WTC11 (cell line): ENCODE measurements at regions not wholly inside any gene's neighbourhood (a gene's known extent, or its start where the extent isn't known, plus 50 kb on each side); places are given as distances from the start of the nearest gene placed in this dataset.

Experiments used
- ATAC-seq: fragments of 200-7000 bp; cut with Tn5 transposase; 2 replicates; pipeline ENCODE4 v1.10.0; 2021; ENCODE audit warnings: mild to moderate bottlenecking, moderate library complexity
- CTCF ChIA-PET: fragments of 300-600 bp; sonication (Branson Sonifier 250); formaldehyde crosslinking; loops from one replicate; lab custom pipeline; 2021; ENCODE audit warnings: antibody characterized with exemption; lab: Charles Lee
- POLR2A ChIA-PET: fragments of 350-600 bp; sonication (Branson Sonifier 250); formaldehyde crosslinking; loops from one replicate; lab custom pipeline; 2021; ENCODE audit warnings: antibody characterized with exemption; lab: Charles Lee
- DNase-seq: peaks from one replicate; pipeline ENCODE4 v3.0.0; 2021; ENCODE audit warnings: low spot score
- H3K27ac Mint-ChIP-seq: 2 replicates; pipeline ENCODE4 v1.8.0; 2021; ENCODE audit warnings: mixed read lengths
- H3K27me3 Mint-ChIP-seq: 2 replicates; pipeline ENCODE4 v1.8.0; 2021; ENCODE audit warnings: low read depth, mild to moderate bottlenecking, moderate library complexity, mixed read lengths
- H3K36me3 Mint-ChIP-seq: 2 replicates; pipeline ENCODE4 v1.8.0; 2021; ENCODE audit warnings: mixed read lengths
- H3K4me1 Mint-ChIP-seq: 2 replicates; pipeline ENCODE4 v1.8.0; 2022; ENCODE audit warnings: mixed read lengths
- H3K4me3 Mint-ChIP-seq: 2 replicates; pipeline ENCODE4 v1.8.0; 2021; ENCODE audit warnings: mild to moderate bottlenecking, moderate library complexity, mixed read lengths
- H3K9me3 Mint-ChIP-seq: 2 replicates; pipeline ENCODE4 v1.8.0; 2021; ENCODE audit warnings: mixed read lengths
- AR ChIP-seq: fragments of 250-450 bp; sonication (Bioruptor Pico); IDR thresholded peaks from 2 replicates; pipeline ENCODE4 v1.9.0; 2021; ENCODE audit warnings: mild to moderate bottlenecking
- ATF1 ChIP-seq: sonication (generic); formaldehyde crosslinking; IDR thresholded peaks from 2 replicates; pipeline ENCODE4 v1.8.1; 2023; ENCODE audit warnings: mild to moderate bottlenecking, moderate library complexity, missing genetic modification reagents
- CBFB ChIP-seq: sonication (generic); formaldehyde crosslinking; IDR thresholded peaks from 2 replicates; pipeline ENCODE4 v1.8.1; 2022; ENCODE audit warnings: mild to moderate bottlenecking, low read depth, missing genetic modification reagents
- CREM ChIP-seq: sonication (generic); formaldehyde crosslinking; IDR thresholded peaks from 2 replicates; pipeline ENCODE4 v1.8.1; 2022; ENCODE audit warnings: mild to moderate bottlenecking, missing genetic modification reagents, moderate library complexity
- ESRRA ChIP-seq: sonication (generic); formaldehyde crosslinking; IDR thresholded peaks from 2 replicates; pipeline ENCODE4 v1.8.1; 2022; ENCODE audit warnings: mild to moderate bottlenecking, missing genetic modification reagents, borderline replicate concordance
- MYBL2 ChIP-seq: sonication (generic); formaldehyde crosslinking; IDR thresholded peaks from 2 replicates; pipeline ENCODE4 v1.8.1; 2023; ENCODE audit warnings: mild to moderate bottlenecking, moderate library complexity, missing genetic modification reagents
- NFE2L1 ChIP-seq: sonication (generic); formaldehyde crosslinking; IDR thresholded peaks from 2 replicates; pipeline ENCODE4 v1.8.1; 2023; ENCODE audit warnings: missing genetic modification reagents
- NR1H2 ChIP-seq: sonication (generic); formaldehyde crosslinking; IDR thresholded peaks from 2 replicates; pipeline ENCODE4 v1.9.0; 2021; ENCODE audit warnings: mild to moderate bottlenecking, moderate library complexity, missing genetic modification reagents
- NR2C2 ChIP-seq: sonication (generic); formaldehyde crosslinking; IDR thresholded peaks from 2 replicates; pipeline ENCODE4 v1.8.0; 2022; ENCODE audit warnings: mild to moderate bottlenecking, missing genetic modification reagents
- OVOL2 ChIP-seq: fragments of 250-450 bp; sonication (Bioruptor Pico); IDR thresholded peaks from 2 replicates; pipeline ENCODE4 v1.9.0; 2021; ENCODE audit warnings: mild to moderate bottlenecking, borderline replicate concordance
- PREB ChIP-seq: sonication (generic); formaldehyde crosslinking; IDR thresholded peaks from 2 replicates; pipeline ENCODE4 v1.8.1; 2022; ENCODE audit warnings: mild to moderate bottlenecking, missing genetic modification reagents, moderate library complexity, borderline replicate concordance
- SMAD4 ChIP-seq: sonication (generic); formaldehyde crosslinking; IDR thresholded peaks from 2 replicates; pipeline ENCODE4 v1.8.0; 2022; ENCODE audit warnings: mild to moderate bottlenecking, missing genetic modification reagents
- SP1 ChIP-seq: sonication (generic); formaldehyde crosslinking; conservative IDR thresholded peaks from 2 replicates; pipeline ENCODE4 v1.8.1; 2022; ENCODE audit warnings: missing genetic modification reagents
- TEAD4 ChIP-seq: sonication (generic); formaldehyde crosslinking; IDR thresholded peaks from 2 replicates; pipeline ENCODE4 v1.8.0; 2022; ENCODE audit warnings: mild to moderate bottlenecking, missing genetic modification reagents
- USF2 ChIP-seq: sonication (generic); formaldehyde crosslinking; IDR thresholded peaks from 2 replicates; pipeline ENCODE4 v1.8.1; 2023; ENCODE audit warnings: mild to moderate bottlenecking, missing genetic modification reagents, moderate library complexity
- ZBTB21 ChIP-seq: sonication (generic); formaldehyde crosslinking; IDR thresholded peaks from 2 replicates; pipeline ENCODE4 v1.8.1; 2023; ENCODE audit warnings: mild to moderate bottlenecking, missing genetic modification reagents, borderline replicate concordance
- ZMAT4 ChIP-seq: fragments of 250-450 bp; sonication (Bioruptor Pico); IDR thresholded peaks from 2 replicates; pipeline ENCODE4 v1.9.0; 2021; ENCODE audit warnings: mild to moderate bottlenecking
- ZNF263 ChIP-seq: sonication (generic); formaldehyde crosslinking; IDR thresholded peaks from 2 replicates; pipeline ENCODE4 v1.8.1; 2022; ENCODE audit warnings: low read depth, mild to moderate bottlenecking, moderate library complexity, missing genetic modification reagents
- ZNF281 ChIP-seq: sonication (generic); formaldehyde crosslinking; IDR thresholded peaks from 2 replicates; pipeline ENCODE4 v1.8.0; 2023; ENCODE audit warnings: mild to moderate bottlenecking, missing genetic modification reagents
- ZNF416 ChIP-seq: fragments of 250-450 bp; sonication (Bioruptor Pico); IDR thresholded peaks from 2 replicates; pipeline ENCODE4 v1.9.0; 2021; ENCODE audit warnings: mild to moderate bottlenecking, inconsistent platforms
- ZNF425 ChIP-seq: fragments of 250-450 bp; sonication (Bioruptor Pico); conservative IDR thresholded peaks from 2 replicates; pipeline ENCODE4 v1.9.0; 2021; ENCODE audit warnings: mild to moderate bottlenecking
- ZNF532 ChIP-seq: fragments of 250-450 bp; sonication (Bioruptor Pico); IDR thresholded peaks from 2 replicates; pipeline ENCODE4 v1.9.0; 2021; ENCODE audit warnings: mild to moderate bottlenecking, borderline replicate concordance

GRCh38 chr9:29769019-29769418 is 2195.7 kb upstream of the C9orf72 start:
- Mint-ChIP-seq H3K27ac (no peak overlapping the region), H3K4me3 (no peak overlapping the region), H3K36me3 (peaks cover 19% of the 10 kb centered on the region), H3K4me1 (no peaks in the 10 kb centered on the region), H3K27me3 (no peaks in the 10 kb centered on the region), H3K9me3 (peaks cover 30% of the 10 kb centered on the region)
- TF ChIP-seq NR2C2 (CRISPR knock-in tag) (no peak), MYBL2 (CRISPR knock-in tag) (no peak), ZMAT4 (CRISPR knock-in tag) (no peak), ZNF281 (CRISPR knock-in tag) (no peak), OVOL2 (CRISPR knock-in tag) (no peak), ZBTB21 (no peak), CBFB (no peak), NR1H2 (CRISPR knock-in tag) (no peak), ZNF425 (CRISPR knock-in tag) (no peak), ESRRA (CRISPR knock-in tag) (no peak)
- ATAC-seq = no peak
- no peak for DNase-seq
- POLR2A ChIA-PET = no interaction called here
- CTCF ChIA-PET = no interaction called here

GRCh38 chr9:29773676-29774075 is 2200.4 kb upstream of the C9orf72 start:
- H3K36me3 Mint-ChIP-seq = no peaks in the 10 kb centered on the region
- ATAC-seq = no peak
- TF ChIP-seq NFE2L1 (CRISPR knock-in tag) (no peak), SP1 (CRISPR knock-in tag) (no peak), AR (CRISPR knock-in tag) (no peak), TEAD4 (CRISPR knock-in tag) (no peak), CREM (CRISPR knock-in tag) (no peak), SMAD4 (no peak), PREB (CRISPR knock-in tag) (no peak), NR1H2 (CRISPR knock-in tag) (no peak), ZNF263 (CRISPR knock-in tag) (no peak), ATF1 (CRISPR knock-in tag) (no peak), USF2 (CRISPR knock-in tag) (no peak), ZNF532 (CRISPR knock-in tag) (no peak), ZNF416 (CRISPR knock-in tag) (no peak)

More at GRCh38 chr9:29773676-29774075, 2200.4 kb upstream of the C9orf72 start:
- no peak for DNase-seq
- peaks cover 5% of the 10 kb centered on the region for H3K9me3 Mint-ChIP-seq
- no peak overlapping the region for H3K27ac Mint-ChIP-seq
- no peaks in the 10 kb centered on the region for H3K4me1 Mint-ChIP-seq
- ChIA-PET POLR2A (no interaction called here), CTCF (no interaction called here)
- H3K4me3 Mint-ChIP-seq = no peak overlapping the region
- no peaks in the 10 kb centered on the region for H3K27me3 Mint-ChIP-seq
